Activated naive CD4-positive, alpha-beta T cell treated with Interleukin-2 at 50 U/mL for 16 hours (primary cell): ENCODE measurements at regions not wholly inside any gene's neighbourhood (a gene's known extent, or its start where the extent isn't known, plus 50 kb on each side); places are given as distances from the start of the nearest gene placed in this dataset.

ENCODE experiments used
- DNase-seq: peaks from one replicate; pipeline ENCODE4 v3.0.0-alpha.2; 2020

DNA sequence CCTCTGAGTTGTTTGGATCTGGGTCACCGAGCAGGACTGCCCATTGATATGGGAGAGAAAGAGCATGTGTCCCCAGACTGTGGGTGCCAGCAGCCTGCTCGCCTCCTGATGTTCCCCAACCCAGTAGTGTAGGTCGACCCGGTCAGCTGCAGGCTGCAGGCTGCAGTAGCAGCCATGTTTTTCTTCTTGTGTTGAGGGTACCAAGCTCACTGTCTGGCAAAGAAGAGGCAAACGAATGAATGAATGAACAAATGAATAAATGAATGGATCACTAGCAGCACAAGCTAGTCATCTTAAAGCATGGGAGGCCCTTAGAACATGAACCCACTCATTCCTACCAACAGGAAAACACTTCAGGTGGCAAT, 293.2 kb downstream of the SOX9 start:
- DNase-seq: no peak

DNA sequence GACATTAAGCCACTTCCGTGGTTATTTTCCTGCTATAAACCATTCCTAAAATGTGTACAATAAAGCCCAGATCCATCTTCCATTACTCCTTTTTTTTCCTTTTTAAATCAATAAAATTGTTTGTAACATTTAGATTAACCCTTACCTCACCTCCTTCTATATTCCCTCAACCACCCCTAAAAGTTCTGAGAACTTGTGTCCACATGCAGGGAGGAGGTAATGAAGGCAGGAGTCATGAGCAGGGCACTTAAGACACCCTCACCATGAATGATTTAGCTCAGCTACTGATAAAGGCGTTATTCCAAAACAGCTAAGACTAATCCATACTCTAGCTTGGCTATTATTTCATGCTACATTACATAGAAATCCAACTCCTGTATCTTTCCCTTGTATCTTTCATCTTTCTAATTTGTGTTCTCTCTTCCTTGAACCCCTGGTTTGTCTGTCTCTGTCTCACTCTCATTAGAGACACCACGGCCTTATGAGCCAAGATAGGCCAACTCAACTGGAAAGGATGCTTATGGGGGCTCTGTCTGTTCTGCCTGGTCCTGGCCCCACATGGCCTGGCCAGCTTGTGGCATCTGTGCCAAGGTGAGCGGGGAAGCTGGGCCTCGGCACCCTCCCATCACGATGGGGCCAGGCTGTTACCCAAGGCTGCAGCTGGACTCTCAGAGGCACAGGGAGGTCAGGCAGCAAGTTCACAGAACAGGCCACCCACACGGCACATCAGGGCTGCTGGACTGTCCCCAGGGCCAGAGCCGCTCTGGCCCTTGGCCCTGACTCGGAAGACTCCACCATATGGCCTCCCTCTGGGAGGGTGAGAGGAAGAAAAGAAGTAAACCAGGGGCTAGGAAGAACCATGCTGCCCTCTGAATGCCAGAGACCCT, 294.4 kb downstream of the SOX9 start:
- no peak for DNase-seq

DNA sequence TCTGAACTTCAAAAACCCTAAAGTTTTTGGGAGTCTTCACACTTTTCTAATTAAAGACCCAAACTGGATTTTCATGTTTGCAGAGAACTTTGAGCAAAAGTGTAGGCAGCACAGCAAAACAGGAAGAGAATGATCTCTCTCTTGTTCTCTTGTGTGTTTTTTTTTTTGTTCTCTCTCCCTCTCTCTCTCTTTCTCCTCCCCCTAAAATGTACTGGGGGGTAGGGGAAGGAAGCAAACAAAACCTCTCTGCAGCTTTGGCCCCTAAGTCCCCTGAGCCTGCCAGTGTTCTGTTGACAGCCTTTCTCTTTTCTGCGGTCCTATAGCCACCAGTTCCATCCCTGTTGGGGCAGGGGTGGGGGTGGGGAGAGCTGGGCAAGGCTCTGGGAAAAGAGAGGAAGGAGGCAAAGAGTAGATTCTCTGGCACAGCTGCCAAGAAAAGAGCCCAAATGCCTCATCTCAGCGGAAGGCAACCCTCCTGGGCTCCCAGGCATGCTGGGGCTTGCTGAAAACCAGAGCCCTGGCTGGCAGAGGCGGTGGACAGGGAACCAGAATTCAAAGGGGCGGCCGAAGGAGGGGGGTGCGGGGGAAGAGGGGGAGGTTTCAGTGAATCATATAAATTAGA, 295.3 kb downstream of the SOX9 start:
- no peak for DNase-seq

DNA sequence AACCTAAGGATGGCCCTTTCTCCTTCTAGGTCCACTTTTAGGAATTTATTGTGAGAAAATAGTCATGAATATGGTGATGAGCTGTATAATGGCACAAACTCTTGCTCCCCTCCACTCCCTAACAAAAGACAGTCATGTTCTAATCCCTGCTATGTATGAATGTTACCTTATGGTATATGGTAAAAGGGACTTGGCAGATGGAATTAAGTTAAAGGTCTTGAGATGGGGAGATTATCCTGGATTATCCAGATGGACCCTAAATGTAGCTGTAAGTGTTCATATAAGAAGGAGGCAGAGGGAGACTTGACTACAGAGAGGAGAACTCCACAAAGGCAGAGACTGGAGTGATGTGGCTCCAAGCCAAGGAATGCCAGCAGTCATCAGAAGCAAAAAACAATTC, 296.1 kb downstream of the SOX9 start:
- DNase-seq: no peak

DNA sequence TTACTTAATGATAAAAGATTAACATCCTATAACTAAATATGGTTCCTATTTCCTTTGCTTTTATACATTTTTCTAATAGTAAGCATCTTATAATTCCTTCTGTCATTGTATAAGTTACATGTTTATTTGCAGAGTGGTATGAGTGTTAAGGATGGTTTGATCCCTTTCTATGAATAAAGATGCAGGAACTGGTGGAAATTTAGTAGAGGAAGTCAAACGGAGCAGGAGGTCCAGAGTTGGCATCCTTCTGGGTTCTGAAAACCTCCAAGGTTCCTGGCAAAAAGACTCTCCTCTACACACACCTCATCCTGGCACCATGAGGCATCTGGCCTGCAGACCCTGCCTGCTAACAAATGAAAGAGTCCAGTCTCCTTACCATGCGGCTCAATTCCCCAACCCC, 296.8 kb downstream of the SOX9 start:
- no peak for DNase-seq

DNA sequence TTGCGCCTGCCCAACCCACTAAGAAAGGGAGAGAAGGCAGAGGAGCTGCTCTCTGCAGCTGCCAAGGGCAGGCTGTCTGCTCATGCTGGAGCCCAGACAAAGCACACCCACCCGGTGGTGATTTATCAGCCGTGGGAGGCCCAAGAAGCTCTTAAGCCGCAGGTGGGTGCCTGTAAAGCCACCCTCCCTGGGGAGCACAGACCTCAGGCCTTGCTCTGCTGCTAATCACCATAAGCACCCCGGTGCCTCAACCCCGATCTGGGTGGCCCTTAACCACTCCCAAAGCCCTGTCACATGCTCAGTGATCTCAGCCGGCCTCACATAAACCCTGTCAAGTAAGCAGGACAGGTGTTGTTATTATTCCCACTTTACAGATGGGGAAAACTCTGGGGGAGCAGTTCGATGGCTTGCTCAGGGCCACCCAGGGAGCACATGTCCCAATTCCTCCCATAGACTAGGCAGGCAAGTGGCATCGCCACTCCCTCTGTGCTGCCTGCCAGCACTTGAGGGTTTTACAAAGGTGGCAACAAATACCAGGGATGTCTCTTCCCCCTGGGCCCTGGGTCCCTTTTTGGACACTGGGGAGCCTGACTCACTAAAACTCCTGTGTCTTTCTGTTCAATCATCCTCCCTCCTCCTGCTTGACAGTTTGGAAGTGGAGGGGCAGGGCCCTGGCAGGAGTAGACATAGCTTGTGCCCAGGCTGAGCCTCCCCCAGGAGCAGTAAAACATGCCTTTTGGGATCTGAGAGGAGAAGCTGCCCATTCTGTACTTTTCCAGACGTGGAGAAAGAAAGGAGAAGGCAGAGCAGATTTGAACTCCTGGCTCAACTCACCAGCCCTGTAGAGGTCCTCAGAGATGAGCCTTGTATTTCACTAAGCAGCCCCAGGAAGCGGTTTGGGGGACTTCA, 299.3 kb downstream of the SOX9 start:
- DNase-seq: no peak

DNA sequence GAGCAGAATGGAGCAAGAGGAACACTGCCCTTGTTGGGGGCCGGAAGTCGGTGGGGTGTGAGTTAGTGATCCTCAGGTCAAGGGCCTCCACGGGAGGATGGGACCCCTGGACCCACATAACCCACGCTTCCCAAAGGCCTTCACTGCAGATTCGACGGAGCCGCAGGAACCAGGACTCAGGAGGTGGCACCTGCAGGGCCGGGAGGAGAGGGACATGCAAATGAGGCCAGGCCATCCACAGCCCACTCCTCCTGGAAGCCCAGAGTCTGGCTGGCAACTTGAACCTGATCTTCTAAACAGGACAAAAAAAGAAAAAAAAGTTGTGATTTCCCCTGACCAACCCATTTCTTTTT, 299.9 kb downstream of the SOX9 start:
- no peak for DNase-seq

DNA sequence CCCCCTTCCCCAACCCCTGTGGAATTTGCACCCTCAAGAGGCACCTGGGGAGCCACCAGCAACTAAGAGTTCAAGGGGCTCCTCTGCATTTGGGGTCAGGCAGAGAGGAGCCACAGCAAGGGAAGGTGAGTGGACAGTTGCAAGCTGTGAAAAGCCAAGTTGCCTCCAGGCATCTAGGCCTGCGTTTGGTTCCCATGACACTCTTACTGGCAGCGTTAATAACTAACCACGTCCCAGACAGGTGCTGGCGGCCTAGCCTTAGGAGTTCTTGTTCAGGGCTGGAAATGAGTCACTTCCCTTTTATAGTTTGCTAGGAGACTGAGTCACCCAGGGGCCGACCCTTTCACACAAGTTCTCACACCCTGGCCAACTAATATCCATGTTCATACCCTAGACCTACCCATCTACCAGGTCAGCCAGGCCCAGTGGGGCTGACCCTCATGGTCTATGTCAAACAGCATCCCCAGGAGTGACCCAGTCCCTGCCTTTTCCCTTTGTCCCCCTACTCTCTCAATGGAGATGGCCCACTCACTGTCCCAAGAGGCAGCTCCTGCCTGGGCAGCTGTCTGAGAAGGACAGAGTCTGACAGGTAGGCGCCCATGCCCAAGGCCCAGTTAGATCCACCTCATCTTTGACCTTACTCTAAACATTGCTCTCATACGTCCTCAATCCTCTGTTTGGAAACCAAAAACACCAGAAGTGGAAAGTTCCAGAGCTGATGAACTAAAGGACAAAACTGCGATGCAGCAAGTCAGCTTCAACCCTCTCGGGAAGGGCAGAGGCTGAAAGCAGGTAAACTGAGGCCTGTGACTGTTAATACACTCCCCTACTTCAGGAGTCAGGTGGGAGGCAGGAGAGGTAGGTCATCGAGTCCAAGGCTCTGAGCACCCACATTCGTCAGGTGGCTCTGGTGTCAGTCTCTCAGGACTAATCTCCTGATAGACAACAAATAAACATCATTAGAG, 300.6 kb downstream of the SOX9 start:
- peak; percentile 50 for DNase-seq

DNA sequence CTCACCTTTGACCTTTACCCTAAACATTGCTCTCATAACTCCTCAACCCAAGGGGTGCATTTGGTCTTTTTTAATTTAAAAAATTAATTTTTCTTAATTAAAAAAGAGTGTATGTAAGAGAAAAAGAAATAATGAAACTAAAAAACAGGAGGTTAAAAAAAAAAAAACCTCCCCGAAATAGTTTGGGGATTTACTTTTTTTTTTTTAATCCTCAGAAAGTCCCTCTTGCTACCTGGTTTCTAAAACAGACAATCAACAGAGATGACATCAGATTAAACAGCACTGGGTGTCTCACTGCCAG, 301.3 kb downstream of the SOX9 start:
- no peak for DNase-seq

DNA sequence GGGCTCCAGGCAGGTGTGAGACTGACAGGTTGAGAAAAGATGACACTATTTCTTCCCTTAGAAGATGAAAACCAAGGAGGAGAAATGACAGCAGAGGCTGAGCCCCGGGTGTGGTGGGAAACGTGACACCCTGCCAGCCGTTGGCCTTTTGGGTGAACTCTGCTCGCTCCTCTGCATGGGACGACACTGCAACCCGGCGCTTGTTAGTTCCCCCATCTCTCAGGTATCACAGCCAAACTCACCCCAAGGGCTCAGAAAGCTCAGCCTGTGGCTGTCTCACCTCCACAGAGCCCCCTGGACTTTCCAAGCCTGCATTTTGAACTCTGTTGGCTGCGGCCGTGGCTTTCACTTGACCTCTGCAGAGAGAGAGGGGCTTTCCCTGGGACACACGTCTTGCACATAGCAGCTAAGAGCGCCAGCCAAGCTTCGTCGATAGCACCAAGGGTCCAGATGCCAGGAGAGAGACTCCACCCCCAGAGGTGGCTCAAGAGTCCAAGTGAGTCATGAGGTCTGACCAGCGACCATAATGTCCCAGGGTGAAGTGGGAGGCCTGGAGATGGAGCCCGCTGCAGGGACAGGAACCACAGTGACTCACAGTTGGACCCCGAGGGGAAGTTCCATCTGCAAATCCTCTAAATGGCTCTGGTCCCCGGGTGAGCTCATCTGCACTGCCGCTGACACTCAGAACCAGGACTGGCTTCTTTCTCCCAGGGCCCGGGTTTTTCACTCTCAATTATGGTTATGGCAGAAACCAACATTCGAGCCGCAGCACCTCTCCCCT, 301.9 kb downstream of the SOX9 start:
- DNase-seq: peak; percentile 40

DNA sequence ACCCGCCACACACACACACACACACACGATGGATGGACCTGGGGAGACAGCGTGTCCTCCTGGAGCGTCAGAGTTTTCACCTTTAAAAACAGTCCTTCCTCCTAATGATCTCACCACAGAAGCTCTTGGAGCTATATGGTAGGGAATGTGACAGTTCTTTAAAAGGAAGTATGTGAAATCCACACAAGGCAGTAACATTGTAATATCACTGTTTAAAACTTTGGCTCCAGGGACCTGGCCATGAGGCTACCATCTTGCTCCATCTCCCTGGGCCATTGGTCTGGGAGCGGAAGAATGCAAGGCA, 302.4 kb downstream of the SOX9 start:
- DNase-seq: no peak

DNA sequence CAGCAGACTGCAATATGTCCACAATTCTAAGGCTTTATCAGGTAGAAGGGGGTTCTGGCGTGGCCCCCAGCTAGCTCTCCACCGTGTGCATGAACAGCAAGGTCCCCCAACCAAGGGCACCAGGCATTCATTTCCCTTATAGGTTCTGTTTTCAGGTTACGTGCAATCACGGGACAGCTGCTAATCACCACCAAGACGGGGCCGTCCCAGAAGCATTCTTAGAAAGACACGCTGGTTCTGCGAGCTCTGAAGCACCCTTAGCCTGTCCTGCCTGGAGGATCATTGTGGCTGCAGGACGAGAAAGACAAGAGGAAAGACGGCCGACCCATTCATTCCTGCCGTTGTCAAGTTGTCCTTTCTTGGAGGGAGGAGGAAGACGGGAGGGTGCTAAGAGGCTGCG, 302.9 kb downstream of the SOX9 start:
- DNase-seq: no peak

DNA sequence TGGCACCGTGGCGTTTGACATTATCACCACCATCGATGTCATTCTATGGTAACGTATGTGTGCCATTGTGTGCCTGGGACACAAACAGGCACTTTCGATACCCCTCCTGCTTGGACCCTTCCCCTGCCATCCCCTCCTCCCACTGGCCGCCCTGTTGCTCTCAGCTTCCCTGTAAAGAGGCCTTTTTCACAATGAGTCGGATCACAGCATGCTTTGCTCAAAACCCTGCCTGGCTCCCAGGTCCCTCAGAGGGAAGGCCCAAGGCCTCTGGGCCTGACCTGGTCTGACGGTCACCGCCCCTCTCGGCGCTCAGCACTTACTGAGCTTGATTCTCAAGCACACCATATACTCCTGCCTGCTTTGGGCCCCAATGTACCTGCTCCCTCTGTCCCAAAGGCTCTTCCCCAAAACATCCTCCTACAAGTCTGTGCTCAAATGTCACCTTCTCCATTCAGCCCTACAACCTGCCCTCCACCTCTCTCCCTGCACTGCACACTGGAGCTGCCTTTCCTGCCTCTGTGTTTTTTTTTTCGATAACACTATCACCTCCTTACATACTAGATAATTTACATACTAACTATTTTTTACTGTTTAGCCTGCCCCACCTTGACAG, 303.8 kb downstream of the SOX9 start:
- DNase-seq: no peak

DNA sequence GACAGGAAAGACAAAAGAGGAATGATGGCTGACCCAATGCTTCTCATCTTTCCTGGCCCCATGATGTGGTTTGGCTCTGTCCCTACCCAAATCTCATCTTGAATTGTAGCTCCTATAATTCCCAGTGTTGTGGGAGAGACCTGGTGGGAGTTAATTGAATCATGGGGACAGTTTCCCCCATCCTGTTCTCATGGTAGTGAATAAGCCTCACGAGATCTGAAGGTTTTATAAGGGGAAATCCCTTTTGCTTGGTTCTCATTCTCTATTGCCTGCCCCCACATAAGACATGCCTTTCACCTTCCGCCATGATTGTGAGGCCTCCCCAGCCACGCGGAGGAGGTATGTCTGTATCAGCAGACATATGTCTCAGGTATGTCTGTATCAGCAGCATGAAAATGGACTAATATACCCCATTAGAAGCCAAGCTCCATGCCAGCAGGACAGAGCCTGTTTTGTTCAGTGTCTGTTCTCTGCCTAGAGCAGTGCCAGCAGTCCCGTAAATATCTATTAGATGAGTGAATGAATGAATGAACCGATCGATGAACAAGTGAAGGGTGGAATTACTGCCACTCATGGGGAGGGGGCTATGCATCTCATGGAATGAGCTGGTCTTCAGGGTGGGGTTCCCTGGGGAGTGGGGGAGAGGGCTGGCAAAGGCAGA, 304.4 kb downstream of the SOX9 start:
- peak; percentile 28 for DNase-seq

DNA sequence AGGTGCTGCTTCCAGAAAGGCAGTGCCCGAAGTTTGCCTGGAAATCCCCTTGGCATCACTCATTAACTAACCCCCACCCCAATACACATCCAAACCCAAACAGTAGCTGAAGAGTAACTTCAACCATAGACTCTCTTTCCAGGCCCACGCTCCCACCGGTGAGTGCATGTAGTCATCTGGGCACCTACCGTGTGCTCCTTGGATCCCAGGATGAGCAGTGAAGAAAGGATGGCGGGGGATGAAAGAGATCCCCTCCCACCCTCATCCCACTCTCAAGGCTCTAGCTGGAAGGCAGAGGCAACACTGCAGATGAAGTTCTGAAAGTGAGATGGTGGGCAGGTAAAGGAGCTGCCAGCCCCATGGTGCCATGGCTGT, 305.0 kb downstream of the SOX9 start:
- no peak for DNase-seq

DNA sequence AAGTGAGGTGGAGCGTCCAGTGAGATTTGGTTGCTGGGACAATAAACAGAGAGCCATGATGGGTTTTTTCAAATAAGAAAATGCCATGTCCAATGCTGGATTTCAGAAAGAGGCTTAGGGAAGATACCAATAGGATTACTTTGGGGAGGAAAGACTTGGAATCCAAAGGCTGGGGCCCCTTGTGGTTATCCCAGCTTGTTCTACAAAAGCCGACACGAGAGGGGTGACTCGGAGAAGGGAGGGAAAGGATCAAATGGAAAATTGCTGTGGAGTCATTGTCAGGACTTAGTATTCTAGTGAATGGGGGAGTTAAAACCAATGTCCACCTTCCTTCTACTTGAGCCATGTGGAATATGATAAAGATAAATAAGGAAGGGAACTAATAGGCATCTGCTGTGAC, 305.5 kb downstream of the SOX9 start:
- no peak for DNase-seq

DNA sequence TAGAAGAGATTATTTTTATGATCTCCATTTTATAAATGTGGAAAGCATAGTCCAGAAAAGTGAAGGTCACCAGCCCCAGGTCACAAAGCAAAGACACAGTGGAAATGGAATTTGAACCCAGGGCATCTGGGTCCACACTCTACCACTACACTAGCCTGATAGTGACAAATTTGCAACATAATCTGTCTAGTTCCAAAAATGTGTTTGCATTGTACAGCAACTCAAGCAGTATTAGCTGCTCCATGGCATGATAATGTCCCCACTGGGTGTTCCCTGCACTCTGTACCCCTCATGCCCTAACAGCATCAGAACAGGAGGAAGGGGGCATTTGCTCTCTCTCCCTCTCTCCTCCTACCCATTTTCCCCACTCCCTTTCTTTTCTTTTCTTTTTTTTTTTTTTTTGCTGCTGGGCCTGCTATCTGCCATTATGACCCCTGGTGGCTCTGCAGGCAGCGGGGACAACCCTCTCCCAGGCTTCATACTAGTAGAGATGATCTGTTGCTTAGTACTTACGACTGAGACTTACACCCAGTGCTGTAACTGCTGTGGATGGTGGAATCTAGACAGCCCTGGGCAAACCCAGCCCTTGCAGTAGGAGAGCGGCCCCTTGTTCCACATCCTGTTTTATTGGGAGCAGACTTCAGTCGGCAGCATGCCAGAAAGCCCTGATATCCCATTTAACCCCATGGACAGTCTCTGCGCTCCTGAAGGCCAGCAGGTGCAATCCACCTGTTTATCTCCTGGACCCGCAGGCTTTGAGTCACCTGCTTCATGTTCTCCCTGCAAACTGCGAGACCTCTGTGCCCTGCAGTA, 306.3 kb downstream of the SOX9 start:
- no peak for DNase-seq

DNA sequence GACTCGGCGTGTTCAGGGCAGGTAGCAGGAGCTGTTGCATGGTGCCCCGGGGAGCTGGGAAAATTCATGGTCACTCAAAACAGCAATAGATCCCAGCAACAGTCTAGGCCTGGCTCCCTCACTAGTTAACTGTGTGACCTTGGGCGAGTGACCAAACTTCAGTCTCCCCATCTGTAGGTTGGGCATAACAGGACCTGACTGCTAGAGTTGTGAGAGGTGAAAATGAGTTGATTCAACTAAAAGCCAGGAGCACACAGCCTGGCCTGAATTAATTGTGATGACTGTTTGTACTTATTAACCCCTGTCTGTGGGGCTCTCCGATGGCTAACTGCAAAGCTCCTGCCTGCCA, 306.9 kb downstream of the SOX9 start:
- DNase-seq: no peak

DNA sequence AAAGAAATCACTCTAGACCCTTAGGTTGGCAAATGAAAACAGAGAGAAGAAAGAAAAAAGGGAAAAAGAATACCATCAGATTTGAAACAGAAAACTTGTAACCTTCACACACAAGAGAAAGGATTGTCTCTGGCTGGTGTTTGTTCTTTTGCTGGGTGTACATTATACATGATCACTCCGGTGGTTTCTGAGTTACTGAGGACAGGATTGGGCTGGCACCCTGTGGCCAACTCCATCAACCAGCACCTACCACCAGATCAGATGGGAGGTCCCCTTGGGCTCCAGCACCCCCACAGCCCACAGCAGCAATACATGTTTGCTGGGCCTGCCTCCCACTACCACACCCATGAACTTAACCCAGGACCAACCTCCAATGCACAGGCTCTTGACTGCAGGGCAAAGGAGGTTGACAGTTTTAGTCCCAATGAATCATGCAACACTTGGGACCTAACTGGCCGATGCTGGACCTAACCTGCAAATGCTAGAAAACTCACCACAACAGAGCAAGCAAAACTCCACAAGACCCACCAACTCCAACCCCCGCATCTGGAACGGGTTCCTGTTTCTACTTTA, 308.3 kb downstream of the SOX9 start:
- no peak for DNase-seq
